Kidney (tissue), 13 donors: ENCODE measurements at regions not wholly inside any gene's neighbourhood (a gene's known extent, or its start where the extent isn't known, plus 50 kb on each side); places are given as distances from the start of the nearest gene placed in this dataset.

Source experiments
- DNase-seq, 5 donors: peaks; one replicate each; pipeline ENCODE4 v3.0.0-alpha.2; 2013 to 2020
- FAIRE-seq: peaks from 2 replicates; lab custom pipeline; 2012; peaks lifted over from hg19 to GRCh38; lab: Jason Lieb, UNC
- H3K27ac ChIP-seq, 2 donors: one replicate each; pipeline ENCODE4 v1.7.0; 2013; ENCODE audit warnings: low read depth in 2 of 2, low read length in 2 of 2, inconsistent platforms in 1 of 2
- H3K27me3 ChIP-seq: one replicate; pipeline ENCODE4 v1.7.1; 2013; ENCODE audit warnings: low read length, inconsistent platforms; ENCODE audit not compliant: control insufficient read depth, insufficient read depth
- H3K36me3 ChIP-seq, 3 donors: one replicate each; pipeline versions ENCODE4 v1.7.0 to v1.7.1; 2013; ENCODE audit warnings: low read length in 3 of 3, control low read depth in 1 of 3, inconsistent platforms in 1 of 3; ENCODE audit not compliant: insufficient read depth in 3 of 3, control insufficient read depth in 2 of 3
- H3K4me1 ChIP-seq, 3 donors: one replicate each; pipeline versions ENCODE4 v1.7.0 to v1.7.1; 2013; ENCODE audit warnings: low read length in 3 of 3, inconsistent platforms in 1 of 3, low read depth in 1 of 3; ENCODE audit not compliant: control insufficient read depth in 2 of 3, insufficient read depth in 2 of 3
- H3K4me3 ChIP-seq, 3 donors: one replicate each; pipeline versions ENCODE4 v1.7.0 to v1.8.1; 2013; ENCODE audit warnings: low read length in 3 of 3, control low read depth in 1 of 3, inconsistent platforms in 1 of 3
- H3K9ac ChIP-seq, 3 donors: one replicate each; pipeline versions ENCODE4 v1.7.0 to v1.7.1; 2013; ENCODE audit warnings: low read length in 3 of 3, control low read depth in 1 of 3, inconsistent platforms in 1 of 3
- H3K9me3 ChIP-seq, 3 donors: one replicate each; pipeline versions ENCODE4 v1.7.0 to v1.7.1; 2013; ENCODE audit warnings: low read length in 3 of 3, control low read depth in 1 of 3, inconsistent platforms in 1 of 3; ENCODE audit not compliant: control insufficient read depth in 2 of 3, insufficient read depth in 1 of 3
- intact Hi-C: fragments of 100-400 bp; cut with DNase I; formaldehyde crosslinking; loops from one replicate; pipeline ENCODE4 v1.11.1; 2022
- TF ChIP-seq, protein P1 (sequence below): IDR thresholded peaks from 3 replicates; pipeline ENCODE4 v1.5.1; 2012; ENCODE audit warnings: mild to moderate bottlenecking, moderate library complexity, borderline replicate concordance; ENCODE audit not compliant: insufficient read depth; ENCODE audit errors: extremely low read depth
- donor health status: control.
- donor health status: control.
- donor health status: control.
- donor health status: control.
- donor health status: control.
- donor health status: DM: yes; HTN: yes; CAD: no.
- donor health status: Normal renal cell carcinoma (clear cell type).

DNA sequence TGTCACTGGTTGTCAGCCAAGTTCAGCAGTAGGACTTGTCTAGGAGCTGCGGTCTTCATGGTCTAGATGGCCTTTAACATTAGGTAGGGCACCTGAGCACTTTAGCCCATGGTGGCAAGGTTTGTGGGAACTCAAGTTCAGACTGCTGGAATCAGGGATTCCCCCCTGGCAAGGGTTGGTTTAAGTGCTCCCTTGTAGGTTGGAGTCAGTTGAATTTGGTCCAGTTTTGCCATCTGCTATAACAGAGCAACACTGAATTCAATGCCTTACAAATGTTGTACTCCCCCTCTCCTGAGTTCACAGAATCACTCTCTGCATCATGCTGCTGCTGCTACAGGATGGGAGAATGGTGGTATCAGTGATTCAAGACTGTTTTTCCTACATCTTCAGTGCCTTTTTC lies 509.3 kb downstream of the VGLL3 start:
- FAIRE-seq (no peak), DNase-seq (no peak)
- H3K27me3 ChIP-seq, result no peaks in the 10 kb centered on the region
- intact Hi-C loops, result no loop called here
- H3K36me3 ChIP-seq, result no peaks in the 10 kb centered on the region
- no peaks in the 10 kb centered on the region for H3K9me3 ChIP-seq
- H3K4me1 ChIP-seq, result no peaks in the 10 kb centered on the region
- no peak overlapping the region for H3K27ac ChIP-seq
- H3K4me3 ChIP-seq, result no peak overlapping the region
- no peak overlapping the region for H3K9ac ChIP-seq
- TF ChIP-seq, protein P1, sequence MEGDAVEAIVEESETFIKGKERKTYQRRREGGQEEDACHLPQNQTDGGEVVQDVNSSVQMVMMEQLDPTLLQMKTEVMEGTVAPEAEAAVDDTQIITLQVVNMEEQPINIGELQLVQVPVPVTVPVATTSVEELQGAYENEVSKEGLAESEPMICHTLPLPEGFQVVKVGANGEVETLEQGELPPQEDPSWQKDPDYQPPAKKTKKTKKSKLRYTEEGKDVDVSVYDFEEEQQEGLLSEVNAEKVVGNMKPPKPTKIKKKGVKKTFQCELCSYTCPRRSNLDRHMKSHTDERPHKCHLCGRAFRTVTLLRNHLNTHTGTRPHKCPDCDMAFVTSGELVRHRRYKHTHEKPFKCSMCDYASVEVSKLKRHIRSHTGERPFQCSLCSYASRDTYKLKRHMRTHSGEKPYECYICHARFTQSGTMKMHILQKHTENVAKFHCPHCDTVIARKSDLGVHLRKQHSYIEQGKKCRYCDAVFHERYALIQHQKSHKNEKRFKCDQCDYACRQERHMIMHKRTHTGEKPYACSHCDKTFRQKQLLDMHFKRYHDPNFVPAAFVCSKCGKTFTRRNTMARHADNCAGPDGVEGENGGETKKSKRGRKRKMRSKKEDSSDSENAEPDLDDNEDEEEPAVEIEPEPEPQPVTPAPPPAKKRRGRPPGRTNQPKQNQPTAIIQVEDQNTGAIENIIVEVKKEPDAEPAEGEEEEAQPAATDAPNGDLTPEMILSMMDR, result no peak

GRCh38 chr3:86481031-86481430 lies 509.9 kb downstream of the VGLL3 start:
- intact Hi-C loops, result no loop called here
- Histone ChIP-seq H3K36me3 (no peaks in the 10 kb centered on the region), H3K4me1 (no peaks in the 10 kb centered on the region), H3K9me3 (no peaks in the 10 kb centered on the region), H3K27ac (no peak overlapping the region), H3K4me3 (no peak overlapping the region), H3K9ac (no peak overlapping the region), H3K27me3 (no peaks in the 10 kb centered on the region)
- DNase-seq, result no peak
- TF ChIP-seq, protein P1, result no peak
- no peak for FAIRE-seq

- FAIRE-seq, result no peak
- intact Hi-C loops, result no loop called here
- Histone ChIP-seq H3K4me3 (no peak overlapping the region), H3K36me3 (no peaks in the 10 kb centered on the region), H3K9me3 (no peaks in the 10 kb centered on the region), H3K9ac (no peak overlapping the region), H3K27me3 (no peaks in the 10 kb centered on the region), H3K4me1 (no peaks in the 10 kb centered on the region), H3K27ac (no peak overlapping the region)
- DNase-seq, result no peak
- TF ChIP-seq, protein P1, result no peak
Measured at GRCh38 chr3:86464180-86464579, 526.8 kb downstream of the VGLL3 start.

GRCh38 chr3:86451749-86452148 lies 539.2 kb downstream of the VGLL3 start:
- Histone ChIP-seq H3K36me3 (no peaks in the 10 kb centered on the region), H3K27me3 (no peaks in the 10 kb centered on the region), H3K27ac (no peak overlapping the region), H3K9me3 (no peaks in the 10 kb centered on the region), H3K4me3 (no peak overlapping the region), H3K9ac (no peak overlapping the region), H3K4me1 (no peaks in the 10 kb centered on the region)
- DNase-seq, result no peak
- no peak for FAIRE-seq
- TF ChIP-seq, protein P1, result no peak
- intact Hi-C loops, result no loop called here
